ENCODE measurements at regions not wholly inside any gene's neighbourhood (a gene's known extent, or its start where the extent isn't known, plus 50 kb on each side); places are given as distances from the start of the nearest gene placed in this dataset.

- FAIRE-seq (no peak), ATAC-seq (no peak), DNase-seq (ENCODE audit: extremely low read depth in 1 of 4, low spot score in 3 of 4) (no peak)
- POLR2A ChIA-PET, result interaction anchor here (1.1 kb wide), 1 partner anchor 11 kb away, joined by 3 read pairs; no protein-coding TSS in a partner anchor
- H3K4me1 ChIP-seq (replicated peaks in 1 of 2; ENCODE audit: control insufficient read depth in 2 of 2, insufficient read depth in 2 of 2, low read length in 2 of 2), result no peaks in the 10 kb centered on the region
- H4K20me1 ChIP-seq (replicated peaks; ENCODE audit: control insufficient read depth, insufficient read depth, low read length), result no peaks in the 10 kb centered on the region
- CTCF ChIA-PET (ENCODE audit: low intra/inter-chr PET ratio), result no interaction called here
- H3K9me1 ChIP-seq (ENCODE audit: control insufficient read depth, insufficient read depth, low read length), result no peaks in the 10 kb centered on the region
- no peak overlapping the region for H3K27ac ChIP-seq (ENCODE audit: extremely low read depth, low read depth, low read length)
- H2AFZ ChIP-seq (ENCODE audit: low read depth, low read length), result no peak overlapping the region
- peaks cover 100% of the 10 kb centered on the region for H3K79me2 ChIP-seq (ENCODE audit: control insufficient read depth, insufficient read depth, low read length)
- no peaks in the 10 kb centered on the region for H3K27me3 ChIP-seq (ENCODE audit: control insufficient read depth in 2 of 2, insufficient read depth in 2 of 2, low read length in 2 of 2)
- TF ChIP-seq C11orf30 (IDR thresholded peaks at IDR 0.05; ENCODE audit: low read depth), result peak; percentile 79
- TF ChIP-seq ZNF431 (CRISPR knock-in tag; IDR thresholded peaks at IDR 0.05), result no peak
- peak; percentile 92 for TF ChIP-seq MAFF (IDR thresholded peaks at IDR 0.05; ENCODE audit: low read length)
- TF ChIP-seq HDGF (IDR thresholded peaks at IDR 0.05), result no peak
- peak; percentile 79 for TF ChIP-seq MAFG (tag; conservative IDR thresholded peaks at IDR 0.05)
- peak; percentile 88 for TF ChIP-seq ZNF316 (IDR thresholded peaks at IDR 0.05)
- no peak for TF ChIP-seq NCOA6 (IDR thresholded peaks at IDR 0.05)
- peak; percentile 93 for TF ChIP-seq MAFK (IDR thresholded peaks at IDR 0.05; ENCODE audit: low read length)
- peaks cover 9% of the 10 kb centered on the region for H3K9me3 ChIP-seq (replicated peaks; ENCODE audit: control insufficient read depth, insufficient read depth, low read depth, low read length)
- no peak overlapping the region for H3K4me3 ChIP-seq
- BruUV-seq (replicated peaks), result no TSS peak
- in situ Hi-C loops (cut with MboI), result no loop called here
- no peak overlapping the region for H3K4me2 ChIP-seq (ENCODE audit: insufficient read depth, low read length)
- intact Hi-C loops (cut with micrococcal nuclease), result no loop called here
- no peak overlapping the region for H3K9ac ChIP-seq (ENCODE audit: insufficient read depth in 1 of 2, low read depth in 2 of 2, low read length in 2 of 2)
- peaks cover 52% of the 10 kb centered on the region for H3K36me3 ChIP-seq (ENCODE audit: control insufficient read depth, insufficient read depth, low read length)
Measured at GRCh38 chr6:140155451-140156126, 781.1 kb upstream of the CITED2 start.

GRCh38 chr6:140153703-140154102 is 779.3 kb upstream of the CITED2 start:
- Histone ChIP-seq H3K4me3 (no peak overlapping the region), H3K27me3 (ENCODE audit: control insufficient read depth in 2 of 2, insufficient read depth in 2 of 2, low read length in 2 of 2) (no peaks in the 10 kb centered on the region), H4K20me1 (replicated peaks; ENCODE audit: control insufficient read depth, insufficient read depth, low read length) (no peaks in the 10 kb centered on the region), H3K9me3 (replicated peaks; ENCODE audit: control insufficient read depth, insufficient read depth, low read depth, low read length) (peaks cover 9% of the 10 kb centered on the region), H3K4me2 (ENCODE audit: insufficient read depth, low read length) (no peak overlapping the region), H3K9me1 (ENCODE audit: control insufficient read depth, insufficient read depth, low read length) (no peaks in the 10 kb centered on the region), H3K36me3 (ENCODE audit: control insufficient read depth, insufficient read depth, low read length) (peaks cover 42% of the 10 kb centered on the region; the same call in 2 of the 3 replicates), H3K4me1 (replicated peaks in 1 of 2; ENCODE audit: control insufficient read depth in 2 of 2, insufficient read depth in 2 of 2, low read length in 2 of 2) (no peaks in the 10 kb centered on the region), H3K9ac (ENCODE audit: insufficient read depth in 1 of 2, low read depth in 2 of 2, low read length in 2 of 2) (no peak overlapping the region), H2AFZ (ENCODE audit: low read depth, low read length) (no peak overlapping the region), H3K79me2 (ENCODE audit: control insufficient read depth, insufficient read depth, low read length) (peaks cover 98% of the 10 kb centered on the region), H3K27ac (ENCODE audit: extremely low read depth, low read depth, low read length) (no peak overlapping the region)
- ATAC-seq (peak; percentile 17; the same call in 1 of the 3 replicates), FAIRE-seq (no peak), DNase-seq (ENCODE audit: extremely low read depth in 1 of 4, low spot score in 3 of 4) (peak in 2 of 4 experiments; percentile 18 to 20)
- POLR2A ChIA-PET, result no interaction called here
- no TSS peak for BruUV-seq (replicated peaks)
- intact Hi-C loops (cut with micrococcal nuclease) (no loop called here), in situ Hi-C loops (cut with MboI) (no loop called here)
- WGBS (ENCODE audit: insufficient coverage, low coverage, missing lambda C conversion rate), result 22% methylated on average over 1 of the region's 1 CpG
- CTCF ChIA-PET (ENCODE audit: low intra/inter-chr PET ratio), result no interaction called here
- no peak for TF ChIP-seq ATF7 (IDR thresholded peaks at IDR 0.05)
- TF ChIP-seq ARID1B (IDR thresholded peaks at IDR 0.05), result 0 out of 2 replicates have a peak, but pooled peaks have one; percentile 17
- no peak for TF ChIP-seq HMG20A (CRISPR knock-in tag; conservative IDR thresholded peaks at IDR 0.05)
- no peak for TF ChIP-seq HNRNPL (IDR thresholded peaks at IDR 0.05; ENCODE audit: low read depth, low read length)
- TF ChIP-seq ZNF384 (IDR thresholded peaks at IDR 0.05; ENCODE audit: low read depth, low read length), result peak; percentile 76; the same call in 1 of the 2 replicates
- TF ChIP-seq NFE2L1 (tag; IDR thresholded peaks at IDR 0.05; ENCODE audit: borderline replicate concordance, low read depth), result no peak
- no peak for TF ChIP-seq RBM15 (IDR thresholded peaks at IDR 0.05; ENCODE audit: insufficient read depth, low read length)
- TF ChIP-seq SRF (CRISPR knock-in tag; IDR thresholded peaks at IDR 0.05), result peak; percentile 11 to 91; a peak in 3 of 4 replicates
- no peak for TF ChIP-seq SNIP1 (IDR thresholded peaks at IDR 0.05; ENCODE audit: low read depth)
- no peak for TF ChIP-seq HEY1 (CRISPR knock-in tag; IDR thresholded peaks at IDR 0.05; ENCODE audit: borderline replicate concordance)
- TF ChIP-seq BDP1 (IDR thresholded peaks at IDR 0.05; ENCODE audit: insufficient read depth, insufficient read length), result no peak

All from K562 (cell line).